Activated CD8-positive, alpha-beta memory T cell treated with anti-CD3 and anti-CD28 coated beads, Interleukin-2, amount 50 U/mL, for 1 hour (primary cell): ENCODE measurements at regions not wholly inside any gene's neighbourhood (a gene's known extent, or its start where the extent isn't known, plus 50 kb on each side); places are given as distances from the start of the nearest gene placed in this dataset.

Experiments used
- DNase-seq: peaks from one replicate; pipeline ENCODE4 v3.0.0-alpha.2; 2020; ENCODE audit errors: extremely low read depth

GRCh38 chr2:3062476-3063260 lies 314.9 kb downstream of the EIPR1 start:
- DNase-seq, result no peak

- DNase-seq, result no peak
These were observed 317.6 kb downstream of the EIPR1 start for GRCh38 chr2:3060049-3060448.

GRCh38 chr2:3059141-3059925 lies 318.3 kb downstream of the EIPR1 start:
- no peak for DNase-seq

- DNase-seq, result no peak
These were observed 323.6 kb downstream of the EIPR1 start for GRCh38 chr2:3054066-3054465.

- DNase-seq, result no peak
These were observed 326.4 kb downstream of the EIPR1 start for GRCh38 chr2:3051266-3051665.

GRCh38 chr2:3046170-3046865 lies 331.3 kb downstream of the EIPR1 start:
- no peak for DNase-seq

GRCh38 chr2:3045318-3045921 lies 332.2 kb downstream of the EIPR1 start:
- no peak for DNase-seq

- DNase-seq, result no peak
These were observed 332.9 kb downstream of the EIPR1 start for GRCh38 chr2:3044587-3045317.

GRCh38 chr2:3043726-3044125 lies 333.9 kb downstream of the EIPR1 start:
- no peak for DNase-seq

GRCh38 chr2:3042601-3043585 lies 334.7 kb downstream of the EIPR1 start:
- no peak for DNase-seq

- DNase-seq, result no peak
These were observed 335.6 kb downstream of the EIPR1 start for GRCh38 chr2:3041841-3042600.

GRCh38 chr2:3041246-3041645 lies 336.4 kb downstream of the EIPR1 start:
- DNase-seq, result no peak

- no peak for DNase-seq
These were observed 337.0 kb downstream of the EIPR1 start for GRCh38 chr2:3040496-3041140.

- no peak for DNase-seq
These were observed 337.6 kb downstream of the EIPR1 start for GRCh38 chr2:3040066-3040428.

GRCh38 chr2:3039188-3040065 lies 338.2 kb downstream of the EIPR1 start:
- no peak for DNase-seq

GRCh38 chr2:3038636-3039035 lies 339.0 kb downstream of the EIPR1 start:
- no peak for DNase-seq

GRCh38 chr2:3037196-3038194 lies 340.1 kb downstream of the EIPR1 start:
- DNase-seq, result no peak
